ENCODE measurements at regions not wholly inside any gene's neighbourhood (a gene's known extent, or its start where the extent isn't known, plus 50 kb on each side); places are given as distances from the start of the nearest gene placed in this dataset.

- Histone ChIP-seq H2AK5ac (ENCODE audit: low read depth, low read length) (no peak overlapping the region), H2BK20ac (ENCODE audit: low read length) (no peak overlapping the region), H3K27me3 (replicated peaks in 1 of 4; ENCODE audit: control insufficient read depth in 3 of 4, extremely low read depth in 1 of 4, insufficient read depth in 3 of 4, low read length in 3 of 4) (no peaks in the 10 kb centered on the region), H3K14ac (ENCODE audit: insufficient read length) (no peak overlapping the region), H4K5ac (ENCODE audit: insufficient read length, low read depth, low read length) (no peak overlapping the region), H4K8ac (ENCODE audit: extremely low read depth, insufficient read depth, low read length) (no peak overlapping the region; the same call in 1 of the 2 replicates), H2BK12ac (ENCODE audit: low read depth, low read length) (no peak overlapping the region), H3K23ac (ENCODE audit: insufficient read length) (no peak overlapping the region), H3K18ac (ENCODE audit: extremely low read depth, low read length) (no peak overlapping the region), H4K20me1 (replicated peaks in 1 of 2; ENCODE audit: control insufficient read depth in 1 of 2, insufficient read depth in 2 of 2, low read length in 2 of 2) (peaks cover 0 to 3% of the 10 kb centered on the region in 2 experiments), H3K4me3 (ENCODE audit: extremely low read depth in 1 of 4, insufficient read depth in 2 of 4, low read depth in 3 of 4, low read length in 4 of 4) (no peak overlapping the region), H3K36me3 (ENCODE audit: control insufficient read depth in 2 of 4, insufficient read depth in 4 of 4, low read length in 3 of 4) (no peaks in the 10 kb centered on the region), H2BK15ac (ENCODE audit: low read length) (peak overlapping the region; percentile 77; the same call in 1 of the 2 replicates), H3K79me1 (ENCODE audit: low read depth, low read length) (peaks cover 5% of the 10 kb centered on the region), H3K9ac (replicated peaks in 1 of 4; ENCODE audit: extremely low read depth in 1 of 4, low read depth in 3 of 4, low read length in 3 of 4) (no peak overlapping the region), H2BK5ac (ENCODE audit: low read depth, low read length) (no peak overlapping the region), H3K4me2 (ENCODE audit: insufficient read depth in 1 of 2, low read depth in 2 of 2, low read length in 2 of 2) (no peak overlapping the region), H3K27ac (ENCODE audit: low read depth, low read length) (no peak overlapping the region), H3K23me2 (ENCODE audit: low read depth, low read length) (no peaks in the 10 kb centered on the region), H3K56ac (replicated peaks; ENCODE audit: insufficient read length, low read depth, low read length) (no peak overlapping the region), H3K79me2 (ENCODE audit: control insufficient read depth in 1 of 2, insufficient read depth in 2 of 2, low read length in 2 of 2) (0 out of 4 replicates have a peak, but pooled peaks cover 0 to 3% of the 10 kb centered on the region in 2 experiments), H4K91ac (replicated peaks; ENCODE audit: insufficient read length, low read length) (peak overlapping the region; percentile 6), H2BK120ac (replicated peaks; ENCODE audit: low read depth, low read length) (no peak overlapping the region), H2AFZ (ENCODE audit: low read length) (no peak overlapping the region), H3K9me3 (ENCODE audit: insufficient read depth in 2 of 2, low read depth in 1 of 2, low read length in 1 of 2) (peaks cover 4 to 10% of the 10 kb centered on the region in 2 experiments; a peak in 2 of 4 replicates), H3K4ac (replicated peaks; ENCODE audit: insufficient read length, low read depth, low read length) (no peak overlapping the region), H3K4me1 (replicated peaks in 1 of 4; ENCODE audit: control insufficient read depth in 3 of 4, insufficient read depth in 4 of 4, low read length in 3 of 4) (peaks cover 0 to 13% (median 6%) of the 10 kb centered on the region in 4 experiments; a peak in 6 of 7 replicates)
- 91% methylated on average over 5 of the region's 5 CpGs; no CpG with 5 or more reads in 1 of the 2 experiments for WGBS, 2 experiments (ENCODE audit: extremely low coverage in 1 of 2, insufficient coverage in 1 of 2, insufficient read length in 1 of 2, insufficient replicate concordance in 2 of 2, low coverage in 1 of 2, low lambda C conversion rate in 2 of 2, missing lambda C conversion rate in 1 of 2)
- DNase-seq (ENCODE audit: low read depth in 1 of 2, low spot score in 2 of 2) (no peak), FAIRE-seq (no peak)
- POLR2A ChIA-PET (ENCODE audit: partially characterized antibody): interaction anchor here (1.1 to 1.4 kb wide), 3 partner anchors 8 to 67 kb away, joined by 3 to 4 read pairs (median 3); no protein-coding TSS in a partner anchor
- CTCF ChIA-PET (ENCODE audit: partially characterized antibody): interaction anchor here (0.6 to 1.5 kb wide), 5 partner anchors 23 to 265 kb away, joined by 3 to 5 read pairs (median 3); no protein-coding TSS in a partner anchor
- TF ChIP-seq BRCA1 (IDR thresholded peaks at IDR 0.05; ENCODE audit: low read depth, low read length) (no peak), CTBP2 (IDR thresholded peaks at IDR 0.05; ENCODE audit: borderline replicate concordance, insufficient read depth, insufficient read length, low read length) (no peak), CEBPB (IDR thresholded peaks at IDR 0.05; ENCODE audit: low read depth, low read length) (no peak), TAF7 (optimal IDR thresholded peaks at IDR 0.05; ENCODE audit: borderline replicate concordance, low read depth, low read length) (no peak), SIX5 (IDR thresholded peaks at IDR 0.05; ENCODE audit: low read depth, low read length) (no peak), PHF8 (conservative IDR thresholded peaks at IDR 0.05; ENCODE audit: low read depth, low read length) (no peak), SP4 (IDR thresholded peaks at IDR 0.05; ENCODE audit: low read length) (no peak), RFX5 (IDR thresholded peaks at IDR 0.05; ENCODE audit: borderline replicate concordance, low read depth, low read length) (no peak), SAP30 (IDR thresholded peaks at IDR 0.05; ENCODE audit: insufficient read depth, insufficient replicate concordance, low read length) (no peak), SP1 (IDR thresholded peaks at IDR 0.05; ENCODE audit: low read depth, low read length) (no peak), ATF2 (IDR thresholded peaks at IDR 0.05; ENCODE audit: low read length) (no peak), KDM5A (IDR thresholded peaks at IDR 0.05; ENCODE audit: low read length) (no peak), CREB1 (IDR thresholded peaks at IDR 0.05) (no peak), KDM1A (IDR thresholded peaks at IDR 0.05; ENCODE audit: borderline replicate concordance, low read length) (no peak)
These were observed 213.6 kb downstream of the SEC14L1 start for GRCh38 chr17:77354420-77354669.
